ENCODE measurements at regions not wholly inside any gene's neighbourhood (a gene's known extent, or its start where the extent isn't known, plus 50 kb on each side); places are given as distances from the start of the nearest gene placed in this dataset.

GRCh38 chr1:60808676-60809075 is 273.7 kb upstream of the NFIA start:
- Histone ChIP-seq H3K4me1 (ENCODE audit: insufficient read depth, low read length, poor library complexity, severe bottlenecking) (no peaks in the 10 kb centered on the region), H3K9me2 (ENCODE audit: insufficient read depth, low read length) (no peaks in the 10 kb centered on the region), H3K36me3 (ENCODE audit: insufficient read depth, low read length) (no peaks in the 10 kb centered on the region), H2AFZ (ENCODE audit: low read length) (no peak overlapping the region), H3K79me2 (ENCODE audit: insufficient read depth, low read depth, low read length) (no peaks in the 10 kb centered on the region), H3K9me3 (ENCODE audit: low read length) (no peaks in the 10 kb centered on the region), H4K20me1 (ENCODE audit: insufficient read depth, low read length) (no peaks in the 10 kb centered on the region), H3K4me2 (ENCODE audit: low read length) (no peak overlapping the region), H3K27ac (ENCODE audit: low read depth, low read length, poor library complexity, severe bottlenecking) (no peak overlapping the region), H3K4me3 (ENCODE audit: low read depth, low read length, poor library complexity, severe bottlenecking) (no peak overlapping the region)
- ChIA-PET POLR2A (no interaction called here), CTCF (ENCODE audit: unreplicated experiment) (no interaction called here)
- TF ChIP-seq CTCF (conservative IDR thresholded peaks at IDR 0.05; ENCODE audit: low read length): no peak
- TF ChIP-seq EZH2phosphoT487 (IDR thresholded peaks at IDR 0.05; ENCODE audit: borderline replicate concordance, low read depth, low read length): no peak
- BruUV-seq (replicated peaks): no TSS peak
- DNase-seq (ENCODE audit: low spot score): no peak
- intact Hi-C loops (cut with micrococcal nuclease; ENCODE audit: unreplicated experiment): no loop called here

GRCh38 chr1:60802884-60803283 is 279.5 kb upstream of the NFIA start:
- no TSS peak for BruUV-seq (replicated peaks)
- POLR2A ChIA-PET: interaction anchor here (0.7 kb wide), 1 partner anchor 981 kb away, joined by 3 read pairs; no protein-coding TSS in a partner anchor
- H3K4me1 ChIP-seq (ENCODE audit: insufficient read depth, low read length, poor library complexity, severe bottlenecking): no peaks in the 10 kb centered on the region

GRCh38 chr1:60797351-60797750 is 285.0 kb upstream of the NFIA start:
- intact Hi-C loops (cut with micrococcal nuclease; ENCODE audit: unreplicated experiment): no loop called here
- no peaks in the 10 kb centered on the region for H3K79me2 ChIP-seq (ENCODE audit: insufficient read depth, low read depth, low read length)
- no peaks in the 10 kb centered on the region for H3K9me3 ChIP-seq (ENCODE audit: low read length)
- no peak overlapping the region for H3K27ac ChIP-seq (ENCODE audit: low read depth, low read length, poor library complexity, severe bottlenecking)
- ChIA-PET CTCF (ENCODE audit: unreplicated experiment) (no interaction called here), POLR2A (interaction anchor here (0.6 to 1.2 kb wide), 3 partner anchors 11 to 1706 kb away, joined by 3 to 4 read pairs (median 4); no protein-coding TSS in a partner anchor)
- no peaks in the 10 kb centered on the region for H4K20me1 ChIP-seq (ENCODE audit: insufficient read depth, low read length)
- no peak for DNase-seq (ENCODE audit: low spot score)
- H3K4me3 ChIP-seq (ENCODE audit: low read depth, low read length, poor library complexity, severe bottlenecking): no peak overlapping the region
- no peak overlapping the region for H3K4me2 ChIP-seq (ENCODE audit: low read length)
- H2AFZ ChIP-seq (ENCODE audit: low read length): no peak overlapping the region
- BruUV-seq (replicated peaks): no TSS peak
- H3K9me2 ChIP-seq (ENCODE audit: insufficient read depth, low read length): no peaks in the 10 kb centered on the region
- TF ChIP-seq CTCF (conservative IDR thresholded peaks at IDR 0.05; ENCODE audit: low read length) (no peak), EZH2phosphoT487 (IDR thresholded peaks at IDR 0.05; ENCODE audit: borderline replicate concordance, low read depth, low read length) (no peak)
- H3K36me3 ChIP-seq (ENCODE audit: insufficient read depth, low read length): no peaks in the 10 kb centered on the region
- no peaks in the 10 kb centered on the region for H3K4me1 ChIP-seq (ENCODE audit: insufficient read depth, low read length, poor library complexity, severe bottlenecking)

More at GRCh38 chr1:60802884-60803283, 279.5 kb upstream of the NFIA start:
- no peaks in the 10 kb centered on the region for H3K79me2 ChIP-seq (ENCODE audit: insufficient read depth, low read depth, low read length)
- no peaks in the 10 kb centered on the region for H3K36me3 ChIP-seq (ENCODE audit: insufficient read depth, low read length)
- H3K4me3 ChIP-seq (ENCODE audit: low read depth, low read length, poor library complexity, severe bottlenecking): no peak overlapping the region
- no peak overlapping the region for H3K4me2 ChIP-seq (ENCODE audit: low read length)
- H2AFZ ChIP-seq (ENCODE audit: low read length): no peak overlapping the region
- DNase-seq (ENCODE audit: low spot score): no peak
- intact Hi-C loops (cut with micrococcal nuclease; ENCODE audit: unreplicated experiment): no loop called here
- no peaks in the 10 kb centered on the region for H3K9me2 ChIP-seq (ENCODE audit: insufficient read depth, low read length)
- H3K27ac ChIP-seq (ENCODE audit: low read depth, low read length, poor library complexity, severe bottlenecking): no peak overlapping the region
- H4K20me1 ChIP-seq (ENCODE audit: insufficient read depth, low read length): no peaks in the 10 kb centered on the region
- no peak for TF ChIP-seq CTCF (conservative IDR thresholded peaks at IDR 0.05; ENCODE audit: low read length)
- no peak for TF ChIP-seq EZH2phosphoT487 (IDR thresholded peaks at IDR 0.05; ENCODE audit: borderline replicate concordance, low read depth, low read length)
- CTCF ChIA-PET (ENCODE audit: unreplicated experiment): no interaction called here
- no peaks in the 10 kb centered on the region for H3K9me3 ChIP-seq (ENCODE audit: low read length)

Data from OCI-LY7 (cell line).